GM21717 (cell line): ENCODE measurements at regions not wholly inside any gene's neighbourhood (a gene's known extent, or its start where the extent isn't known, plus 50 kb on each side); places are given as distances from the start of the nearest gene placed in this dataset.

Source experiments
- ATAC-seq: cut with Tn5 transposase; IDR thresholded peaks from one replicate; pipeline ENCODE4 v1.9.1; 2021; ENCODE audit warnings: mild to moderate bottlenecking, moderate library complexity; ENCODE audit not compliant: unreplicated experiment

GRCh38 chr12:68447797-68448260 is 115.7 kb upstream of the MDM1 start:
- no peak for ATAC-seq

DNA sequence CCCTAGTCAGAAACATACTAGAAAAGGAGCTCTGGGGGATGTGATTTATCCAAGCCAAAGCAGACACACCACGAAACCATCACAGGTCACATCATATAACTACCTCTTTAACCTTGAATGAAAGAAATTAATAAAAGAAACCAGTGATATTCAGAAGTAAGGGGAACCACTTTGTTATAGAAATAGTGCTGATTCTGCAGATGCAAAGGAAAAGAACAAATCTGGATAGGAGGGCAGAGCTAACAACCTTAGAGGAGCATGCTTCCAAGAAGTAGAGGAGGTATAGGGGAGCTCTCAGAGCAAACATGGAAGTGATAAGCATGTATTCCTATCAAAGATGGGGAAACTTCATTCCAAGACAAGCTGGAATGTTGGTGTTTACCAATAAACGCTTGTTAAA is 117.0 kb upstream of the MDM1 start:
- no peak for ATAC-seq

DNA sequence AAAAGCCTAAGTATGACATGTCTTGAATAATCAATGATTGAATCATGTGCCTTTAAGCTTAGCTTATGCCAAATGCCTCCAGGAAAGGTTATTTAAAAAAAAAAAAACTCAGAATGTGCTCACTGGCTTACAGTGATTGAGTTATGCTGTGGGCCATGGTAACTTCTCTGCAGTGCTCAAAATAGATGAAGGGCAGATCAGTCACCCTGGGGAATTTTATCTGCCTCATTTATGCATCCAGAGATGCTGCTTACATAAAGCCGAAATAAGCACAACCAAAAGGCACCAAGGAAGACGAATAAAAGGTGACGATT is 118.7 kb upstream of the MDM1 start:
- no peak for ATAC-seq

DNA sequence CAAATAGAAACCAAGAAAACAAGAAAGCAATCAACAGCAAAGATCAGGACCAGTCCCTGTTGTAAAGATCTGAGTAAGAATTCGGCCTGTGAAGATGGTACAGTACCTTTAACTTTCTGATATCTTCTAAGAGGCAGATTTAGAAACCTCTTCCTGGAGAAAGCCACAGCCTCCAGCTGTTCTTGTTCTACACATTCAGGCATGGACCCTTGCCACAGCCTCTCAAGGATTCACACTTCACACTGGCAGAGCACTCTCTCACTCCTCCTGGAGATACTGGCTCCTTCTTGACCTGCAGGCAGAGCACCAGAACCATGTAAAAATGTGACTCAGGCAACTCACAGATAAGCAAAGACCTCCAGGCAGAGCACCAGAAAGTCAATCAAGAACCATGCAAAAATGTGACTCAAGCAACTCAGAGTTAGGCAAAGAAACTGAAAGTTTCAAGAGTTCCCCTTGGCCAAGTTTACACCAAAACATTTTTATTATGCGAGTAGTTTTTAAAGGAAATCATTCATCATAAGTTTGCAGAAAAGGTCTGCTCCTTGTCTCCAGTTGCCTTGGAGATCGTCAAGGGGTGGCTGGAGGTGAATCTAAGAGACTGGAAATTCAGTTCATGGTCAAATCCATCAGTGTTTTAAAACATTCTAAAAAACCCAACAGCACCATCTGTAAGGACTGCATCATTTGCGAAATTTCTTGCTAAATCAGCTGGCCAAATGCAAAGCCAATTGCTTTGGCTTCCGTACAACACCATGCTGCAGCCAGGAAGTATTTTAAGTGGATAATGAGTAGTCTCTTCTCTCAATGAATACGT is 119.3 kb upstream of the MDM1 start:
- peak; percentile 70 for ATAC-seq

GRCh38 chr12:68452078-68452715 is 120.0 kb upstream of the MDM1 start:
- ATAC-seq: no peak

DNA sequence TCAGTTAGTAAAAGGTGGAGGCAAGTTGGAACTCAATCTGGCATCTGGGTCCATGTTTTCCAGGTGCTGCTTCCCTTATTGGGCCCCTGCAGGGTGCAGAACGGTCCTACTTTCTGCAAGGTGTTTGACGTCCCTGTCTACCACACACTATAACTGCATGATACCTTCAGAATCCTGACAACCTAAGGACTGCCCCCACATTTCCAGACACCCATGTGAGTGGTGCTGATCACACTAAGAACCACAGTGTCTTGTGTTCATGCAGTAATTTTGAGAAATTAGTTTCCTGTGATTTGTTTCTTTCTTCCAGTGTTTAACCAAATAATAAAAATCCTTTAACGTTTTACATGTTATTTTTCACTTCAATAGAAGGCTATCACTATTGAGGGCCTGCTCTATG is 121.1 kb upstream of the MDM1 start:
- ATAC-seq: no peak

DNA sequence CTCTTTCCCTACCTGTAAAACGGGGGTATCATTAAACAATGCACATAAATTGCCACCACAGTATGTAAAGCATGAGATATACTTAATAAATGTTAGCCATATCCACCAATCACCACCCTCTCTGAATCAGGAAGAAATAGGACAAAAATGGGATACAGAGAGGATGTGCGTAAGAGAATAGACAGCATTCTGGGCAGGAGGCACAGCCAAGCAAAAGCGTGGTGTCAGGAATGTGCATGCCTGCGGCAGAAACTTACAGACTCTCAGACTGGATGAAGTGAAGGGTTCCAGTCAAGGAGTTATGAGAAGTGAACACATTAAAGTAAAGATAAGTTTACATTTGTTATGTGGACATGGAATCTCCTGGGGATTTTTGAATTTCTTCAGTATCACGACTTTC is 121.7 kb upstream of the MDM1 start:
- no peak for ATAC-seq

DNA sequence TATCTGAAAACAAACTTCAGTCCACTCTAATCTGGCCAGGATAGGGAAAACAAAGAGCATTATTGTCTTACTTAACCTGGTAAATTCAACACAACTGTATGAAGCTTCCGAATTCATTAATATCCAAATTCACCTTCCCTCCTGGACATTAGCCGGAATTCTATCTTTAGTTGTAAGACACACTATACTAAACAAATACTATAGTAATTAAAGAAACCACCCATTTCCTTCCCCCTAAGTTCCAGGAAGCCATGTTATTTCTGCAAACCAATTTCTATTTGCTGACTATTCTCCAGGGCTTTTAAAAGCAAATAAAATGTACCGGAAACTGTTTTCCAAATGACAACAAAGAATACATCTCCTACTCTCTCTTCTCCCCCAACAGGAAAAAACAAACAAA is 122.7 kb upstream of the MDM1 start:
- no peak for ATAC-seq

- ATAC-seq: no peak
Measured at GRCh38 chr12:68455691-68456345, 123.7 kb upstream of the MDM1 start.

DNA sequence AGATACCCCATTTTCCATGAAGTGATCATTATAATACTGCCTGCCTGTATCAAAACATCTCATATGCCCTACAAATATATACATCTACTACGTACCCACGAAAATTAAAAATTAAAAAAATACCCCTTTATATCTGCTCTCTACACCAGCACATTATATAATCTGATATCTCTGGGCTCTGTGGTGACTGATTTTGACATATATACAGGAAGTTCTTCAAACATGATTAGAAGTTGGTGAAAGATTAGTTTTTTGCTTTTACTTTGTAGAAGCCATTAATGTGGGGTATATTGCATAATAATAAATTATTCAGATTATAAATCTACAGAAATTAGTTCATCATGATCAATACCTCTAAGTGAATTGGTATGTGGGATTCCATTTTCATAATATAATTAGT is 126.7 kb upstream of the MDM1 start:
- ATAC-seq: no peak

DNA sequence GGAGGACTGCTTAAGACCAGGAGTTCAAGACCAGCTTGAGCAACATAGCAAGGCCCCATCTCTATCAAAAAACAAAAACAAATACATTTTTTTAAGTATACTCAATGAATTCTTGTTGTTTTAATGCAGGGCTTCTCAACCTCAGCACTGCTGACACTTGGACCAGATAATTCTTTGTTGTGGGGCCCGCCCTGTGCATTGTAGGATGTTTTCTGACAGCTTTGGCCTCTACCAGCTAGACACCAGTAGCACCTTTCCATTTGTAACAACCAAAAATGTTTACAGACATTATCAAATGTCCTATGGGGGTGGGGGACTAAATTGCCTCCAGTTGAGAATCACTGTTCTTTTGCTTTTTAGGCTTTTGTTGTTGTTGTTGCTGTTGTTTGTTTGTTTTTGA is 128.1 kb upstream of the MDM1 start:
- no peak for ATAC-seq

DNA sequence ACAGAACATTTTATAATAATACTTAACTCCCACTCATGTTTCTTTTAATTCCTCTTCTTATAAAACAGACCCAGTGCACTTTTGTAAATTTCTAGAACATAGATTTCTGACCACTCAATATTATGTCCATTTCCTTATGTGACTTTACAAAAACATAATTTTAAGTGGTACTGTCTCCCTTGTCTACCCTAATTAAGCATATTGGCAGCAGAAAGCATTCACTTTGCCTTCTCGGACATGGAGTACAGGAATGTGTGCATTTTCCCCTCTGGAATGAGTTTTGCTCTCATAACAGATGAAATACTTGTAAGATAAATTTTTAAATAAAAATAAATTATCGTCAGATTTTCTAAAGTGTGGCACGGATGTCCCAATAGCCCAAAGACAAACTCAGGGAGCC is 129.5 kb upstream of the MDM1 start:
- ATAC-seq: no peak

GRCh38 chr12:68462803-68463202 is 130.6 kb upstream of the MDM1 start:
- no peak for ATAC-seq

DNA sequence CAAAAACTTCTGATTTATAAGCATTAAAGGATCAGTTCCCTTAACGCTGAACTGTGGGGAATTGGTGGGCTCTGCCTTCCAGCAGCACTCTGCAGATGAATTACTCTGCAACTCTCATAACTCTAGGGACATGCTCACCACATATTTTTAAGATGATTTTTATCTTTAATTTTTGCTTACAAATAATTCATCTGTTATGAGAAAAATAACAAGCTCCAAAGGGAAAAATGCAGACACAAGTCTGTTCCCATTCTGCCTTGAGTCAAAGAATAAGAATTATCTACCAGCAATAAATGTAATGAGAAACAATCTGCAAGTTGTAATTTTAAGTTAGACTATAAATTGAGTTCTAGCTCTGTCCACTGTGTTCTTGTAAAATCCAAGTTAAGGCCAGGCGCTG is 133.1 kb upstream of the MDM1 start:
- ATAC-seq: no peak

DNA sequence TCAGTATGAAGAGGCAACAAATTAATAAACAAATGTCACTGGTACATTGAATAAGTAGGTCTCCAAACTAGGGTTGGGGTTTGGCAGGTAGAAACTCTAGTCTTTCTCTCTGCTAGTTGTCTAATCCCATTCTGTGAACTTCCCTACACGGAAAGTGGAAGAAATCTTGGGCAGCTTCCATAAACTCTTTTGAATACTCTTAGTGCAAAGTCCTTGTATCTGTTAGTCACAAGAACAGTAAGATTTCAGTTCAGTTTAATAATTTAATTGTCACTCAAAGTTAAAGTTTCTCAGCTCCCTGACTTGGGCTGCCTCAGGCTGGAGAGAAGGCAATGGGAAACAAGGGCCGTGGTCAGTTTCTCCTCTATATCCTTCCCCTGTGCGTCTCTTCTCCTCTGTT is 135.4 kb upstream of the MDM1 start:
- ATAC-seq: no peak

GRCh38 chr12:68468036-68468435 is 135.9 kb upstream of the MDM1 start:
- ATAC-seq: no peak

- ATAC-seq: no peak
Measured at GRCh38 chr12:68469113-68469512, 137.0 kb upstream of the MDM1 start.

DNA sequence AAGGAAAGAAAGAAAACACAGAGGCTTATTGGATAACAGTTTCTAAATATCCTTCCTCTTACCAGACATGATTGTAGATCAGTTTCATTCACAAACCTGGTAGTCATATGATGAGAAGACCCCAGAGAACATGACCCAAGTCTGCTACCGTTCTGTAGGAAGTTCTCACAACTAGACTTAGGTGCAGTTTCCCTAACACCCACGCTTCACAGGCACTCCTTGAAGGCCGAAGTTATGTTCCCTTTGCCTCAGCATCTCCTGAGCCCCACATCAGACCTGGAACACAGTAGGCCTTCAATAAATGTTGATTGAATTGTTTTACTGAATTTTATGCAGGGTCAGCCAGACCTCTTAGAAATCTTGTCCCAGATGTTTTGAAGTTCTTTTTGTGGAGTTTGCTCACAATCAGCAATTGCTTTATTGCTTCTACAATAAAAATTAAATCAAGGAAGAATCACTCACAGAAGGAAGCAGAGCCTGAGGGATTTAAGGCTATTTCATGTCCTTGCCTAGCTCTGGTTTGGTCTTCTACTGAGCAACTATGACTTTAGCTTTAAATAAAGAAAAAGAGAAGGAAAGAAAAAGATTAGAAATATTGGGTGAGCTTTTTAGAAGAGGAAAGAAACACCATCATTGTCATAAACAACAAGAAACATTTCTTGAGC is 138.6 kb upstream of the MDM1 start:
- ATAC-seq: no peak

DNA sequence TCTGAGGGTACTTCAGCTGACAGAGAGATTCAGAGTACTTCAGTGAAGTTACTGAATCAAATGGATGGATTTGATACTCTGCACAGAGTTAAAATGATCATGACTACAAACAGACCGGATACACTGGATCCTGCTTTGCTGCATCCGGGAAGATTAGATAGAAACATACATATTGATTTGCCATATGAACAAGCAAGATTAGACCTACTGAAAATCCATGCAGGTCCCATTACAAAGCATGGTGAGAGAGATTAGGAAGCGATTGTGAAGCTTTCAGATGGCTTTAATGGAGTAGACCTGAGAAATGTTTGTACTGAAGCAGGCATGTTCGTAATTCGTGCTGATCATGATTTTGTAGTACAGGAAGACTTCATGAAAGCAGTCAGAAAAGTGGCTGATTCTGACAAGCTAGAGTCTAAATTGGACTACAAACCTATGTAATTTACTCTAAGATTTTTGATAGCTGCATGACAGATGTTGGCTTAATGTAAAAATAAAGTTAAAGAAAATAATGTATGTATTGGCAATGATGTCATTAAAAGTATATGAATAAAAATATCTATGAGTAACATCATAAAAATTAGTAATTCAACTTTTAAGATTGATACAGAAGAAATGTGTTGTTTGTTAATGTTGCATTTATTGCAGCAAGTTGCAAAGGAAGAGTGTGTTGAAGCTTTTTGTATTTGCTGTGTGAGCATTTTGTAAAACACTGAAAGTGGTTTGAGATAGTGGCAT is 136.1 kb upstream of the RAP1B start:
- no peak for ATAC-seq

DNA sequence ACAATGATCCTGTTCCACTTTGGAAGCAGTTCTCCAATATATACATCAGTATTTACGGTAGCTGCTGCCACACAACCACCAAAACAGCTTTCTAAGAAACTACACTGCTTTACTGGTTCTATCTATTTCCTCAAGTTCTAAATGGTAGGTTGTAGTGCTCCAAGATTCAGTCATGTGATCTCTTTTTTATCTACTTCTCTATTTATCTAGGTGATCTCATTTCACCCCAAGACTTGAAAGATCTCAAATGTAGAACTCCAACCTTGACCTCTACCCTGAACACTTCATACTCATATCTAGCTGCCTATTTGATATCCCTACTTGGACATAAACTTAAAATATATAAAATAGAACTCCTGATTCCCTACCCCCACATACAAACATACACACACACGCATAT is 133.9 kb upstream of the RAP1B start:
- no peak for ATAC-seq

DNA sequence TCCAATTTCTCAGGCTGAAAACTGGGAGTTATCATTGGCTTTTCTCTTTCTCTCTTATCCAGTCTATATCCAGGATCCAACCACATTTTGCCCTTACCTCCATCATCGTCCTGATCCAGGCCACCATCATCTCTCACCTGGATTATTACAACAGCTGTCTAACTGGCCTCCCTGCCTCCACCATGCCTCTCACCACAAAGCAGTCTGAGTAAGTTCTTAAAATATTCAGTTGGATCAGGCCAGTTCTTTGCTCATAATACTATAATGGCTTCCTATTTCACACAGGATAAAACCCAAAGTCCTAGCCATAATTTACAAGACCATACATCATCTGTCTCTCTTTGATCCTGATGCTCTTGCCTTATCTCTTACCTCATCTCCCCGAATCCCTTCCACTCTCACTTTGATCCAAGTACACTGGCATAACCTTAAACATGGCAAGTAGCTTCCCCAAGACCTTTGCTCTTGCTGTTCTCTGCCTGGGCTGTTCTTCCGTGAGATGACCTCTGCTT is 133.4 kb upstream of the RAP1B start:
- no peak for ATAC-seq
